ENCODE measurements at regions not wholly inside any gene's neighbourhood (a gene's known extent, or its start where the extent isn't known, plus 50 kb on each side); places are given as distances from the start of the nearest gene placed in this dataset.
"Not testable (repeated sequence)": the region's sequence is repeated elsewhere in the genome, so short reads cannot be mapped to it uniquely, and the experiment has no call there.

DNA sequence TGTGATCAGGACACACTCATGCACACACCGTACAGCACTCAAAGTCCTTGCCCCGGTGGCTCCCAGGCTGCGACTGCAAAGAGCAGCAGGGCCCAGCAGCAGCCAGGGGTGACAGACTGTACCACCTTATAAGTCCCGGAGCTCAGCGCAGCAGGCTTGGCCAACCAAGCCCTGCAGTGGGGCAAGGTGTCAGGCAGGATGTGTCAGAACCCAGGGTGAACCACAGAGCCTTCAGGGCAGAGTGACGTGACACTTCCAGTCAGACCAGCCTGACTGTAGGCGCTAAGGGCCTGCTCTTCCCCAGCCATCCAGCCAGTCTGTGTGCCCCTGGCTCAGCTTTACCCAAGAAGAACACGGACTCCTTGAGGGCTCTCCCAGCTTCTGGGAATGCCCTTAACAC, 204.1 kb downstream of the COPRS start:
- no peak overlapping the region for H3K4me3 ChIP-seq (ENCODE audit: low read length)
- no peaks in the 10 kb centered on the region for H3K36me3 ChIP-seq (ENCODE audit: control insufficient read depth, insufficient read depth, low read length)
- no peak overlapping the region for H3K9ac ChIP-seq (ENCODE audit: low read length)
- no peaks in the 10 kb centered on the region for H3K27me3 ChIP-seq (ENCODE audit: control insufficient read depth, insufficient read depth, low read length)
- no peak overlapping the region for H3K27ac ChIP-seq (ENCODE audit: low read depth, low read length)
- H3K4me1 ChIP-seq (ENCODE audit: control insufficient read depth, insufficient read depth, low read length): no peaks in the 10 kb centered on the region

GRCh38 chr17:31653691-31654090, 205.4 kb downstream of the COPRS start:
- H3K4me3 ChIP-seq (ENCODE audit: low read length): no peak overlapping the region
- no peaks in the 10 kb centered on the region for H3K36me3 ChIP-seq (ENCODE audit: control insufficient read depth, insufficient read depth, low read length)
- H3K4me1 ChIP-seq (ENCODE audit: control insufficient read depth, insufficient read depth, low read length): no peaks in the 10 kb centered on the region
- H3K9ac ChIP-seq (ENCODE audit: low read length): no peak overlapping the region
- H3K27ac ChIP-seq (ENCODE audit: low read depth, low read length): no peak overlapping the region
- H3K27me3 ChIP-seq (ENCODE audit: control insufficient read depth, insufficient read depth, low read length): no peaks in the 10 kb centered on the region

DNA sequence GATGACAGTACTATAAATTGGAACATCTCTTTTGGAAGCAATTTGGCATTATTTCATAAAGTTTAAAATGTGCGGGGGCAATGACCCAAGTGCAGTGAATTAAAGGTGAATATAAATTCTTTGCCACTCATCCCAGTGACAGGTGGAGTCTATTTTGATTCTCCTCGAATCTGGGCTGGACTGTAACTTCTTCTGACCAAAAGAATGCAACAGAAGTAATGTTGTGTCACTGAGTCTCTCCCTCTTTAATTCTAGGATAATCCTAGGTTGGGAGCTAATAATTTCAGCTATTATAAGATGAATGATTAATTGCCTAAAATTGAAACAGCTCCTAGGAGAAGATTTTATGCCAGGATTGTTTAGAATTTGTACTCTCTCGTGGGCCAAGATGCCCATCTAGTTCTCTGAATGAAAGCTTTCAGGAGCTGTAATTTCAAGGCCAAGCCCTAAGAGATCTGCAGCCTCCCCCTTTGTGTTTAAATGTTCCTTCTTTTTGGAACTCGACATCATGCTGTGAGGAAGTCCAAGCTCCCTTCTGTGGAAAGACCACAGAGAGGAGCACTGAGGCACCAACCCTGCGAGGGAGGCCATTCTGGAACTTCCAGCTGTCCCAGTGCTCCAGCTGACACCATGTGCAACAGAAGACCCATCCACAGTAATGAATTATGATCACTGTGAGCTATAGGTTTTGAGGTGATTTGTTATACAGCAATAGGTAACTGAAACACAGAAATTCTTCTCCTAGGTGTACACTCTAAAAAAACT, 208.1 kb downstream of the COPRS start:
- Histone ChIP-seq H3K4me3 (ENCODE audit: low read length) (no peak overlapping the region), H3K36me3 (ENCODE audit: control insufficient read depth, insufficient read depth, low read length) (no peaks in the 10 kb centered on the region), H3K27me3 (ENCODE audit: control insufficient read depth, insufficient read depth, low read length) (no peaks in the 10 kb centered on the region), H3K27ac (ENCODE audit: low read depth, low read length) (no peak overlapping the region), H3K9ac (ENCODE audit: low read length) (no peak overlapping the region), H3K4me1 (ENCODE audit: control insufficient read depth, insufficient read depth, low read length) (no peaks in the 10 kb centered on the region)

- H3K27ac ChIP-seq (ENCODE audit: low read depth, low read length): no peak overlapping the region
- no peak overlapping the region for H3K4me3 ChIP-seq (ENCODE audit: low read length)
- H3K27me3 ChIP-seq (ENCODE audit: control insufficient read depth, insufficient read depth, low read length): no peaks in the 10 kb centered on the region
- no peaks in the 10 kb centered on the region for H3K36me3 ChIP-seq (ENCODE audit: control insufficient read depth, insufficient read depth, low read length)
- H3K9ac ChIP-seq (ENCODE audit: low read length): no peak overlapping the region
- H3K4me1 ChIP-seq (ENCODE audit: control insufficient read depth, insufficient read depth, low read length): no peaks in the 10 kb centered on the region
Measured at GRCh38 chr17:31649302-31649701, 209.7 kb downstream of the COPRS start.

GRCh38 chr17:31647661-31648060, 211.4 kb downstream of the COPRS start:
- no peak overlapping the region for H3K27ac ChIP-seq (ENCODE audit: low read depth, low read length)
- no peaks in the 10 kb centered on the region for H3K36me3 ChIP-seq (ENCODE audit: control insufficient read depth, insufficient read depth, low read length)
- no peaks in the 10 kb centered on the region for H3K27me3 ChIP-seq (ENCODE audit: control insufficient read depth, insufficient read depth, low read length)
- no peaks in the 10 kb centered on the region for H3K4me1 ChIP-seq (ENCODE audit: control insufficient read depth, insufficient read depth, low read length)
- H3K9ac ChIP-seq (ENCODE audit: low read length): no peak overlapping the region
- H3K4me3 ChIP-seq (ENCODE audit: low read length): no peak overlapping the region

- Histone ChIP-seq H3K9ac (ENCODE audit: low read length) (no peak overlapping the region), H3K27me3 (ENCODE audit: control insufficient read depth, insufficient read depth, low read length) (no peaks in the 10 kb centered on the region), H3K4me3 (ENCODE audit: low read length) (no peak overlapping the region), H3K4me1 (ENCODE audit: control insufficient read depth, insufficient read depth, low read length) (no peaks in the 10 kb centered on the region), H3K27ac (ENCODE audit: low read depth, low read length) (no peak overlapping the region), H3K36me3 (ENCODE audit: control insufficient read depth, insufficient read depth, low read length) (no peaks in the 10 kb centered on the region)
Measured at GRCh38 chr17:31646642-31647041, 212.4 kb downstream of the COPRS start.

- Histone ChIP-seq H3K4me1 (ENCODE audit: control insufficient read depth, insufficient read depth, low read length) (no peaks in the 10 kb centered on the region), H3K27ac (ENCODE audit: low read depth, low read length) (no peak overlapping the region), H3K27me3 (ENCODE audit: control insufficient read depth, insufficient read depth, low read length) (no peaks in the 10 kb centered on the region), H3K4me3 (ENCODE audit: low read length) (no peak overlapping the region), H3K36me3 (ENCODE audit: control insufficient read depth, insufficient read depth, low read length) (no peaks in the 10 kb centered on the region), H3K9ac (ENCODE audit: low read length) (no peak overlapping the region)
Measured at GRCh38 chr17:31645351-31645750, 213.7 kb downstream of the COPRS start.

DNA sequence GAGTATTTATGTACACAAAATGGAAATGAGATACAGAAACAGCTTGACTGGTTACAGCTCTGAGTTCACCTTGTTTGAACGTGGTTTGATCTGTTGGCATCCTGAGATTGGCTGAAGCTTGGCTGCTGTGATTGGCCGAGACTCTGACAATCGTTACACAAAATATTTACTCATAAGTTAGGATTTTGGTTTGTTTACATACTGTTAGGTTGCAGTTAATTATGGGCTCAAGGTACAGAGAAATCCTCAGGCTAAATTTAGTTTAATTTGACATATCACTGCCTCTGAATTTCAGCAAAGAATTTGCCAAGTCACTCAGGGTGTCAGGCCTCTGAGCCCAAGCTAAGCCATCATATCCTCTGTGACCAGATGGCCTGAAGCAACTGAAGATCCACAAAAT, 227.3 kb downstream of the COPRS start:
- Histone ChIP-seq H3K4me1 (ENCODE audit: control insufficient read depth, insufficient read depth, low read length) (no peaks in the 10 kb centered on the region), H3K27ac (ENCODE audit: low read depth, low read length) (no peak overlapping the region), H3K27me3 (ENCODE audit: control insufficient read depth, insufficient read depth, low read length) (no peaks in the 10 kb centered on the region), H3K36me3 (ENCODE audit: control insufficient read depth, insufficient read depth, low read length) (no peaks in the 10 kb centered on the region), H3K4me3 (ENCODE audit: low read length) (no peak overlapping the region), H3K9ac (ENCODE audit: low read length) (no peak overlapping the region)

- not testable (repeated sequence) for H3K27me3 ChIP-seq (ENCODE audit: control insufficient read depth, insufficient read depth, low read length); H3K27ac ChIP-seq (ENCODE audit: low read depth, low read length); H3K9ac ChIP-seq (ENCODE audit: low read length); H3K4me1 ChIP-seq (ENCODE audit: control insufficient read depth, insufficient read depth, low read length); H3K36me3 ChIP-seq (ENCODE audit: control insufficient read depth, insufficient read depth, low read length); H3K4me3 ChIP-seq (ENCODE audit: low read length)
Measured at GRCh38 chr17:31630866-31631265, 228.2 kb downstream of the COPRS start.

- no peak overlapping the region for H3K4me3 ChIP-seq (ENCODE audit: low read length)
- no peak overlapping the region for H3K27ac ChIP-seq (ENCODE audit: low read depth, low read length)
- H3K36me3 ChIP-seq (ENCODE audit: control insufficient read depth, insufficient read depth, low read length): no peaks in the 10 kb centered on the region
- H3K27me3 ChIP-seq (ENCODE audit: control insufficient read depth, insufficient read depth, low read length): no peaks in the 10 kb centered on the region
- no peaks in the 10 kb centered on the region for H3K4me1 ChIP-seq (ENCODE audit: control insufficient read depth, insufficient read depth, low read length)
- H3K9ac ChIP-seq (ENCODE audit: low read length): no peak overlapping the region
Measured at GRCh38 chr17:31629696-31630470, 229.2 kb downstream of the COPRS start.

GRCh38 chr17:31627960-31628359, 231.1 kb downstream of the COPRS start:
- Histone ChIP-seq H3K9ac (ENCODE audit: low read length) (no peak overlapping the region), H3K4me1 (ENCODE audit: control insufficient read depth, insufficient read depth, low read length) (no peaks in the 10 kb centered on the region), H3K27ac (ENCODE audit: low read depth, low read length) (no peak overlapping the region), H3K36me3 (ENCODE audit: control insufficient read depth, insufficient read depth, low read length) (no peaks in the 10 kb centered on the region), H3K27me3 (ENCODE audit: control insufficient read depth, insufficient read depth, low read length) (no peaks in the 10 kb centered on the region), H3K4me3 (ENCODE audit: low read length) (no peak overlapping the region)

GRCh38 chr17:31623990-31624389, 232.5 kb downstream of the RAB11FIP4 start:
- no peaks in the 10 kb centered on the region for H3K27me3 ChIP-seq (ENCODE audit: control insufficient read depth, insufficient read depth, low read length)
- H3K9ac ChIP-seq (ENCODE audit: low read length): no peak overlapping the region
- H3K36me3 ChIP-seq (ENCODE audit: control insufficient read depth, insufficient read depth, low read length): no peaks in the 10 kb centered on the region
- no peaks in the 10 kb centered on the region for H3K4me1 ChIP-seq (ENCODE audit: control insufficient read depth, insufficient read depth, low read length)
- no peak overlapping the region for H3K27ac ChIP-seq (ENCODE audit: low read depth, low read length)
- no peak overlapping the region for H3K4me3 ChIP-seq (ENCODE audit: low read length)

DNA sequence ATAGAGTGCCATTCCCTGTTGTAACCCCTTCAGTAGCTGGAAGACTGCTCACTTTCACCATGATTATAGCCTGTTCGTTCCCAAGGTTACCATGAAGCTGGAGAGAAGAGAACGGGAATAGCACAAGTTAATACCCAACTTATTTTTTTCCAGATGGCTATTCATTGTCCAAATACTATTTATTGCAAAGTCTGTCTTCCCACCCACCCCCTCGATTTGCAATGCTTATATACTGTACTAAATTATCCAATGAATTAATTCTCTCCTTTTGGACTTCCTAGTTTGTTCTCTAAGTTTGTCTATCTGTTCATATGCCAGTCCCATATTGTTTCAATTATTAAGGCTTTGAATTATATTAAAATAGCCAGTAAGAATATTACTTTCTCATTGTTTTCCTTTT, 231.0 kb downstream of the RAB11FIP4 start:
- no peak overlapping the region for H3K27ac ChIP-seq (ENCODE audit: low read depth, low read length)
- H3K4me3 ChIP-seq (ENCODE audit: low read length): no peak overlapping the region
- no peaks in the 10 kb centered on the region for H3K27me3 ChIP-seq (ENCODE audit: control insufficient read depth, insufficient read depth, low read length)
- H3K9ac ChIP-seq (ENCODE audit: low read length): no peak overlapping the region
- H3K36me3 ChIP-seq (ENCODE audit: control insufficient read depth, insufficient read depth, low read length): no peaks in the 10 kb centered on the region
- no peaks in the 10 kb centered on the region for H3K4me1 ChIP-seq (ENCODE audit: control insufficient read depth, insufficient read depth, low read length)

Data from rectal smooth muscle tissue (tissue), 1 donor.